GM06990 (cell line): ENCODE measurements at regions not wholly inside any gene's neighbourhood (a gene's known extent, or its start where the extent isn't known, plus 50 kb on each side); places are given as distances from the start of the nearest gene placed in this dataset.

Experiments used
- DNase-seq: peaks from one replicate; pipeline ENCODE4 v3.0.0-alpha.2; 2011; ENCODE audit not compliant: insufficient read length; ENCODE audit errors: extremely low read depth
- H3K27me3 ChIP-seq: replicated peaks from 2 replicates; pipeline ENCODE4 v1.6.0; 2011; ENCODE audit warnings: low read length; ENCODE audit not compliant: control insufficient read depth, insufficient read depth
- H3K36me3 ChIP-seq: 2 replicates; pipeline ENCODE4 v1.5.1; 2011; ENCODE audit warnings: low read length; ENCODE audit not compliant: control insufficient read depth, insufficient read depth
- H3K4me3 ChIP-seq: replicated peaks from 2 replicates; pipeline ENCODE4 v1.5.1; 2011; ENCODE audit warnings: low read depth, mild to moderate bottlenecking, control low read depth, low read length
- TF ChIP-seq, protein P1 (sequence below): IDR thresholded peaks from 2 replicates; pipeline ENCODE4 v1.5.1; 2011; ENCODE audit warnings: low read length, control low read depth, mild to moderate bottlenecking, inconsistent platforms; ENCODE audit not compliant: insufficient read depth, poor library complexity, severe bottlenecking

DNA sequence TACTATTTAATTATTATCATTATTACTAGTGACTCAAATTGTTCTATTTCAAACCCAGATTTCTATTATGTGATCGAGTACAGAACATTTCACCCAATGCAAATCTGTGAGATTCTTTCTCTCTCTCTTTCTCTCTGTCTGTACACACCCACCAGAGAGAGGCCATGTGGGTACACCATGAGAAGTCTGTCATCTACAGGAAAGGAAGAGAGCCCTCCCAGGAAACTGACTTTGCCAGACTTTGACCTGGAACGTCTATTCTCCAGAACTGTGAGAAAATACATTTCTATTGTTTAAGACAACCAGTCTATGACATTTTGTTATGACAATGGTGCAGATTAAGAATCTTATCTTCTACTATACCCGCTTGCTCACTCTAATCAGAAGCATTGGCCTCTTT, 1091.6 kb downstream of the TTLL7 start:
- TF ChIP-seq, protein P1, sequence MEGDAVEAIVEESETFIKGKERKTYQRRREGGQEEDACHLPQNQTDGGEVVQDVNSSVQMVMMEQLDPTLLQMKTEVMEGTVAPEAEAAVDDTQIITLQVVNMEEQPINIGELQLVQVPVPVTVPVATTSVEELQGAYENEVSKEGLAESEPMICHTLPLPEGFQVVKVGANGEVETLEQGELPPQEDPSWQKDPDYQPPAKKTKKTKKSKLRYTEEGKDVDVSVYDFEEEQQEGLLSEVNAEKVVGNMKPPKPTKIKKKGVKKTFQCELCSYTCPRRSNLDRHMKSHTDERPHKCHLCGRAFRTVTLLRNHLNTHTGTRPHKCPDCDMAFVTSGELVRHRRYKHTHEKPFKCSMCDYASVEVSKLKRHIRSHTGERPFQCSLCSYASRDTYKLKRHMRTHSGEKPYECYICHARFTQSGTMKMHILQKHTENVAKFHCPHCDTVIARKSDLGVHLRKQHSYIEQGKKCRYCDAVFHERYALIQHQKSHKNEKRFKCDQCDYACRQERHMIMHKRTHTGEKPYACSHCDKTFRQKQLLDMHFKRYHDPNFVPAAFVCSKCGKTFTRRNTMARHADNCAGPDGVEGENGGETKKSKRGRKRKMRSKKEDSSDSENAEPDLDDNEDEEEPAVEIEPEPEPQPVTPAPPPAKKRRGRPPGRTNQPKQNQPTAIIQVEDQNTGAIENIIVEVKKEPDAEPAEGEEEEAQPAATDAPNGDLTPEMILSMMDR: no peak
- no peak for DNase-seq
- Histone ChIP-seq H3K27me3 (no peaks in the 10 kb centered on the region), H3K36me3 (no peaks in the 10 kb centered on the region), H3K4me3 (no peak overlapping the region)

DNA sequence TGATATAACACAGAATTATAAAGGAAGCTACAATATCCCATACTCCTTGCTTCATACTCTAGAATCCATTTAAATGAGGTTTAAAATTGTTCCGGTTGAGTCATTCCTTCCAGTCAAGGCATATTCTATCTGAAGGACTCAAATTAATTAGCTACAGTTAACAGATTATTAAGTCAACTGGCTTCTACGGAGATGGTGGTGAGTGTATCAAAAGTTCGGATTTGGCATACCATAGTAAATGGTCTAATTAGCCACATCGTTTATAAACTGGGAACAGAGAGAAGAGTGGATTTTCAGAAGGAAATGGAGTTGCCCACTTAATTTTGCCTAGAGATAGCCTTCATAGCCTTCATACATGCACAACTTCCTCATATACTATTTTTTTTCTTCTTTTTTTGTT, 1095.3 kb downstream of the TTLL7 start:
- Histone ChIP-seq H3K36me3 (no peaks in the 10 kb centered on the region), H3K27me3 (no peaks in the 10 kb centered on the region), H3K4me3 (no peak overlapping the region)
- DNase-seq: no peak
- TF ChIP-seq, protein P1: no peak

DNA sequence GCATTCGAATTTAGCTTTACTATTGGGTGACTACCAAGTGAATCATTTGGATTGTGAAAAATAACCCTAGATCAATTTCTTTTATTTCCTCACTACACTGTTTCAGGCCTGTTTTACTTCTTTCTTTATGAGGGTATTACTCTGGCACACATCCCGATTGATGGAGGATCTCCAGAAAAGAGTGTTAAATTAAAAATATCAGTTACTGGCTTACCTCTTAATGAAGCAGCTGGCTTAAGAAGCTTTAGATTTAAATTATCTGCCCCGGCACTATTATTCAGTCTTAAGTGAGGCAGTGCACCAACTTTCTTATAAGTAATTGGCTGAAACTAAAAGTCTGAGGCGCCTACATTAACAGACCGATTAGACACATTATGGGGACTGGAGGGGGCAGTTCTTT, 1097.4 kb downstream of the TTLL7 start:
- Histone ChIP-seq H3K4me3 (no peak overlapping the region), H3K36me3 (no peaks in the 10 kb centered on the region), H3K27me3 (no peaks in the 10 kb centered on the region)
- TF ChIP-seq, protein P1: no peak
- DNase-seq: no peak

DNA sequence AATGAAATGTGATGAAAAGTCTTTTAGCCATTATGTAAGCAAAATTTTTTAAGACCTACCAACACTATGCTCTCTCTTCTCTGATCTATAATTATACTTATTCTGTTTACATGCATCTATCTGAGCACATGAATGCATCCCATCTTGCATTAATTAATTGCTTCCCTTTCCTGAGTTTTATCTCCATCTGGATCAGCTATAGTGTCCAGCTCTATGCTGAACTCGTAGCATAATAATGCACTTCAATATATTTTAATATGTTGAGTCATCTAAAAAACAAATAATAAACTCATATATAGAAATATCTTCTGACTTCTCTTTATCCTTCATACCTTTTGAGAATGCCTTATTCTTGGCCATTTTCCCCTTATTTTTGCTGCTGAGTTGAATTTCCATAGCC, 1097.8 kb downstream of the TTLL7 start:
- no peak for DNase-seq
- Histone ChIP-seq H3K4me3 (no peak overlapping the region), H3K36me3 (no peaks in the 10 kb centered on the region), H3K27me3 (no peaks in the 10 kb centered on the region)
- TF ChIP-seq, protein P1: no peak

DNA sequence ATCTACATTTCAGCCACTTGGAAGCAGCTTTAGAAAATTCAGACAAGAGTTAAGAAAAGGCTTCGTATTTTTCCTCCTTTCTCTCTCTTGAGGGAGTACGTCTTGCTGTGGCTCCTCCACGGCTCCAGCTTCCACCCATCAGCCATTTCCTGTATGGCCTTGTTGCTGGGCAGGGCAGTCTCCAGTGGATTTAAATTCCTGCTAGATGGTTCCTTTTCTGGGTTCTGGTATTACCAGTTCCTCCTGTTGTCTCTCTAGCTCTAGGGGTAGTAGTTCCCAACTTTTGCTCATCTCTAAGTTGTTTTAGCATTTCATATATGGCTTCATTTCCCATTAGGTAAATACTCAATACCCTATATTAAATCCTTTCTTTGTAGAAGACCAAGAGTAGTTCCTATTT, 1098.3 kb downstream of the ADGRL2 start:
- no peak for DNase-seq
- no peak overlapping the region for H3K4me3 ChIP-seq
- no peaks in the 10 kb centered on the region for H3K27me3 ChIP-seq
- TF ChIP-seq, protein P1: no peak
- no peaks in the 10 kb centered on the region for H3K36me3 ChIP-seq

DNA sequence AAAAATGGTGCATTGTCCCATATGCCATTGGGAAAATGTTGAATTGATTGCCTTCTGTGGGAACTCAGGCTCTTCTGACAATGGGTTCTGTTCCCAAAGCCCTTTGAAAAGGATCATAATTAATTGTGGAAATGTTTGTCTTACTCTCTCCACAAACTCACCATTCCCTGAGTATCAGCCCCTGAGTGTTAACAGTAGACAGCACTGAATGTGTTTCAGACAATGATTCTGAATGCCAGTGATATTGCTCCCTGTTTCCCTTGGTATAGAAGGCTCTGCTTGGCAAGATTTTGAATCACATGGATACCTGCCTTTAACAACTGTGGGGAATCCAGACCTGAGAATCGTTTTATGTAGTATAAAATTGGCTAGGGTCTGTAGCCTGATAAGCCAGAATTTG, 1096.8 kb downstream of the ADGRL2 start:
- DNase-seq: no peak
- no peaks in the 10 kb centered on the region for H3K27me3 ChIP-seq
- TF ChIP-seq, protein P1: no peak
- H3K4me3 ChIP-seq: no peak overlapping the region
- H3K36me3 ChIP-seq: no peaks in the 10 kb centered on the region
